NCI-H82 treated with DMSO at 0.1 percent for 48 hours (cell line): ENCODE measurements at regions not wholly inside any gene's neighbourhood (a gene's known extent, or its start where the extent isn't known, plus 50 kb on each side); places are given as distances from the start of the nearest gene placed in this dataset.
"Not testable (repeated sequence)": the region's sequence is repeated elsewhere in the genome, so short reads cannot be mapped to it uniquely, and the experiment has no call there.

Experiments used
- DNase-seq: peaks from one replicate; lab custom pipeline; 2025; ENCODE audit not compliant: unreplicated experiment; lab: John Stamatoyannopoulos, UW

DNA sequence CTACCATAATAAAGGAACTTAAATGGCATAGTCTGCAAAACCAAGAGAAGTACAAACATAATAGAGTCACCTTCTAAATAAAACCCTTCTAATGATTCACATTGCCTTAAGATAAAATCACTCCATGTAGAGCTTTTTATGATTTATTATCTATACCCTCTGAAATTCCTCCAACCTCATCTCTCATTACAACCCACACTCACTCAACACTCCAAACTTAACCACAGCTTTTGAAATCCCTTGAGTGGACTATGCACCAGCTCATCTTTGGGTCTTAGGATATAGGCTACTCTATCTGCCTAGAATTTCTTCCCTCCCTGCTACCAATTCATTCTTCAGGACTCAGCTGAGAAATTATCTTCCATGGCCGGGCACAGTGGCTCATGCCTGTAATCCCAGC lies 122.5 kb downstream of the CETN3 start:
- no peak for DNase-seq

DNA sequence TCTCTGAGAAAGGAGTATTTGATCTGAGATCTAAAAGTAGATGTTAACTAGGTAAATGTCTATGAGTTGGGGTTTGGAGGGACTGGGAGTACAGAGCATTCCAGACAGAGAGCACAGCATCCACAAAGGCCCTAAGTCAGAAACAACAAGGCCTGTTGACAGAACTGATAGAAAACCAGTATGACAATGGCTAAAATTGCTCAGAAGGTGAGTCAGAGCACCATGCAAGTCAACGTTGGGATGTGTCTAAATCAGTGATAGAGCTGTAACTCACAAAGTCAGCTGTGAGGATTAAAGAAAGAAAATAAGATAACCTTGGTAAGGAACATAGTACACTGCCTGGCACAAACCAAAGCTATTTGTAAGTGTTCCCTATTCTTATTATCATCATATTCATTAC lies 124.0 kb downstream of the CETN3 start:
- DNase-seq = no peak

DNA sequence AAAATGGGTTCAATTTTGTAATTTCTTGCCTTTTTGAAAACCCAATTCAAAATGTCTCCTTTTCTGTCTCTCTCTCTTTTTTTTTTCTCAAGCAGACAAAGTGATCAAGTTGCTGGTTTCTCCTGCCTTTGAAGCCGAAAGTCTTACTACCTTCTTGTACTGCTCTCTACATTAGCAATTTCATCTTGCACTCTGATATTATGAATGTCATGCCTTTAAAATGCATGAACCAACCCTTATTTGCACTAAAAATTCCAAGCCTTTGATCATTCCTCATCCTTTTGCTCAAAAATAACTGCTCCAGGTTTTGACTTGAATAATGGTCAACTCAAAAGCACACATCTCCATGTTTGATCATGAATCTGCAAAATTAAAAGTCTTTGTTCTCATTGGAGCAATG lies 125.2 kb downstream of the CETN3 start:
- DNase-seq = no peak

DNA sequence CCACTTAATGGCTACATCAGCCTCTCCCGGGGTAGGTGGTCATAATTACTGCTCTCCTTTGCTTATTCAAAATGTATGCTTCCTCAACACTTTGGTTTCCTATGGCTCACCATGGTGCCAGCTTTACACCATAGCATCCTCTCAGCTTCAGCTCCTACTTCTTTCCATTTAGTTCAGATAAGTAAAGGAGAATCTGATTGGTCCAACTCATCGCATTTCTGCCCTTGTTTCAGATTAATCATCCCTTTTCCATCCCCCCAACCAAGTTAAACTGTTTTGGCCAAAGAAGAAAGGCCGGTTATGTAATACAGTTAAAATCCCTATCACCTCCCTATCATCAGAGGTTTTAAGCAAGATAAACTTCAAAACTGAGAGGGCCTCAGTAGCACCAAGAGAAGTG lies 130.5 kb downstream of the CETN3 start:
- no peak for DNase-seq

DNA sequence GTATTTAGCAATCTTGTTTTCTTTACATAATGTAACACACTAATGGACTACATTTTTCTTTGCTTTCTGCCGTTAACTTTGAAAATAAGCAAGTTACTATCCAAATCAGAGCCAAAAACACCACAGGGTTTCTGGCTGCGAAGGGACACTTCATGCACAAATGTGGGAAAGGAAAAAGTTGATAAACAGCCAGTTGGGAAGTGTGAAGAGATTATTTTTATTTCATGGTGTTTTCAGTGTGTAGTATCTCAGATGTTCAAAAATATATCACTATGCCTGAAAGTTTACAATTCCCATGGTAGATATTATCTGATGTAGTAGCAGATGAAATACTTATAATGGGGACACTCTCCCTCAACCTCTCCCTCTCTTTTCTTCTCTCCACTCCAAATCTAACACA lies 135.3 kb downstream of the CETN3 start:
- no peak for DNase-seq

DNA sequence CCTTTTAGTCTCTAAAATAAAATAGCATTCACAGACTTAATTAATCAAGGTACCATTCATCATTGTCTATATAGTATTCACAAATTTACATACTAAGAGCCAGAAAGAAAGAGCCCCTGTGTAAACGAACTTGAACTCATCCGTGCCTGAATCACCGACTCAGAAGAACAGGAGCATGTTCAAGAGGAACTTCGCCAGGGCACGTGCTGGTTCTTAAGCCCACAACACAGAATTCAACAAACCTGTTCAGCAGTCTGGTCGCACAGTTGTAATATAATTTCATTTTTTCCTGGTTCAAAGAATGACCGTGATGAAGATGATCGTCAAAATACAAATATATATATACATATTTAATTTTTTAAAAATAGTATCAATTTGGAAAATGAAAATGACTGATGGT lies 141.9 kb downstream of the CETN3 start:
- DNase-seq = no peak

DNA sequence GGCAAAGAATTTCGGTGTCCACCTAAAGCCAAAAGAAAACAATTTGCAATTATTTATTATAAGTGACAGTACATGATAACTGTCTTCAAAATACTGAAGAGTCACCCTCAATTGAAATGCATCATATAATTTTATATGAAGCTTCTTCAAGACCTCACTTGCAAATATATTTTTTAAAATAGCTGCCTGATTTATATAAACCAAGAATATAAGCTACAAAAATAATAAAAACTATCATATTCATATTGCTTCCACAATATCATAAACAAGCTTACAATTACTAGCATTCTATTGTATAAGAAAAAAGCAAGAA lies 144.1 kb downstream of the CETN3 start:
- no peak for DNase-seq

DNA sequence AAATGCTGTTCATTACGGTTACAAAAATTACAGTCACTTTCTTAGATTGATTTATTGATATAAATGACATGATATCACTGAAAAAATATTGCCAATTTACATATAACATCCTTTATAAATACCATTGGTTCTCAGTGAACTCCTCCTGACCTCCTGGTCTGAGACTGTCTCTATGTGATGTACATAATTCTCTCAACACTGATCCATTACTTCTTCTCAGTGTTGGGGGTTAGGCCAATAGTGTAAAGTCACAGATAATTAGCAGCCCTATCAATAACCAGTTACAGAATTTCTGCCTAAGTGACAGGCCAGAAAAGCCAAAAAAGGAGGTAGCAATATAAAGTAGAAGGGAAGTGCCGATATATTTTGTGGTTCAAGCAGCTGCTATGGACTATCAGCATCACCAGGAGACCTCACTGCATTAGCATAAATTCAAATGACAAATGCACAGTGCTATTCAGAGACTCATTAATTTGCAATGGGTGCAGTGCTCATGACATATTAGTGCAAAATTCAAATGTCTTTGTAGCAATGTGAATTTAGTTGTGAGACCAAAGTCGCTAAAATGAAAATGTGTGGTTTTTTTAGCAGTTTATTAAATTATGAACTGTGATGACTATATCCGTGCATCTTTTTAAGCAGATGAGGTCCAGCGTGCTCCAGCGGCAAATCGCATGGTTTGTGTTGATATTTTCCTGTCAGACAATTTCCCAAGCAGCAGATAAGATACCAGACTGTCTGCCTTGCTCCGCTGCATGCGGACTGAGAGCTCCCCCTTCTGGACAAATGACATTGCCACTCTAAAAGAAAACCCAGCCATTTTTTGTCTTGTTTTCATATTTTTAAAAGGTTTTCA lies 144.6 kb downstream of the CETN3 start:
- peak; percentile 23 for DNase-seq

DNA sequence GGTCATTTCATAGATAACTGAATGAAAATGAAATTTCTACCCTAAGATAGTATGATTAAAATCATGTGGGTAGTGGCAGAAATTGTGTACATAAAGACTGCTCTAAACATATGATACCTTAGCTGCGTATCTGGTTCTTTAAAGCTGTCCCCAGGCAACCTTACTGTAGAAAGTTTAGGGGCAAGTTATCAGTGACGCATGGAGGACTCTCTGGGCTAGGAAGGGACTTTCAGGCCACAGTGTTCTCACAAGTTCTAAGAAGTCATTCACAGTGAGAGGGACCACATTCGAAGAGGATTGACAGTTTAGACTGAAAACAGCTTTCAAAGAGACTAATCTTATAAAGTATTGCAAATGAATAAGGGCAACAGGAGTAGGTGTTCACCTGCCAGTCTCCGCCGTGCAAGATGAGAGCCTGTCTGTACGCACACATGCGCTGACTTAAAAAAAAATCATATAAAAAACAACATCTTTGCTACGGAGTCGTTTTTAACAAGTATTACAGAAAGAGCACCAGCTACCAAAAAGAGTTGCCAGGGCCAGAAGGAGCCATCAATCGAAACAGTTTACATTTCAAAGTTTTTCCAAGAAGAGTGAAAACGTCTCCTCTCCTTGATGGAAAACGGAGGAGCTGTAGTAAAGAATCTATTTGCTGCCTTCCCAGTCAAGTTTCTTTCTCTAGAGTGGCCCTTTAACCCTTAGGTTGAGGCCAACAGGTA lies 146.3 kb downstream of the CETN3 start:
- no peak for DNase-seq

DNA sequence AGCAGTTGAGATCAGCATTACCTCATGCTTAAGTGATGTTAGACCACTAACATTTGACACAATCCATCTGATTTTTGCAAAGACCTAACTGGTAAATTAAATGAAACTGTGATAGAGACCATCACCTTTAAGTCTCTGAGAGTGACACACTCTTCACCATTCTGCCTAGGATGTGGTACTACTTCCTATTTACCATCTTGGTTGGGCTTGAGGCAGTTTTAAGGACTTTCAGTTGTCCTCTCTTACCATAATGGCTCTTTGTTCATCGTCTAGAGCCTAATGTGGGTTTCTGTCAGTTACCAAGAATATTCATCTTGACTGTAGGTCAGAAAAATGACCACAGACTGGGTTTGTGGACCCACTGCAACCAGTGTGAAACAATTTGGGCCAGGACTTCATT lies 158.1 kb downstream of the CETN3 start:
- DNase-seq = no peak

DNA sequence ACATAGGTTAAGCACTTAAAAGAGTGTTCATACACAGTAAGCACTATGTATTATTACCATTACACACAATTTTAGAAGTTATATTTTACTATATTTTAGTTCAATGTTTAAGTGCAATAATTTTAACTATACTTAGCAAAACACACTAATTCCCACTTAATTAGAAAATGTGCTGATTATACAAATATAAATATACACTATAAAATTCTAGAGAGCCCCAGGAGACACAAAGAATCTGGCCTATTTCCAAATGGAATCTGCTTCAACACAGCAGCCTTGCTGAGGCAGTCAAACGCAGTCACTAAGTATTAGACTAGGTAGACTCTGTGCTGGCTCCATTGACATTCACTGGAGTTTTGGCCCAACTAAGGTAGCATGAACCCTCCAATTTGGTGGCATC lies 160.9 kb downstream of the CETN3 start:
- DNase-seq = no peak

DNA sequence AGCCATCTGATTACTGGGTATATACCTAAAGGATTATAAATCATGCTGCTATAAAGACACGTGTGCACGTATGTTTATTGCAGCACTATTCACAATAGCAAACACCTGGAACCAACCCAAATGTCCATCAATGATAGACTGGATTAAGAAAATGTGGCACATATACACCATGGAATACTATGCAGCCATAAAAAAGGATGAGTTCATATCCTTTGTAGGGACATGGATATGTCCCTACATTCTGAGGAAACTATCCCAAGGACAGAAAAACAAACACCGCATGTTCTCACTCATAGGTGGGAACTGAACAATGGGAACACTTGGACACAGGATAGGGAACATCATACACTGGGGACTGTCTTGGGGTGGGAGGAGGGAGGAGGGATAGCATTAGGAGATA lies 165.7 kb downstream of the CETN3 start:
- DNase-seq = not testable (repeated sequence)

DNA sequence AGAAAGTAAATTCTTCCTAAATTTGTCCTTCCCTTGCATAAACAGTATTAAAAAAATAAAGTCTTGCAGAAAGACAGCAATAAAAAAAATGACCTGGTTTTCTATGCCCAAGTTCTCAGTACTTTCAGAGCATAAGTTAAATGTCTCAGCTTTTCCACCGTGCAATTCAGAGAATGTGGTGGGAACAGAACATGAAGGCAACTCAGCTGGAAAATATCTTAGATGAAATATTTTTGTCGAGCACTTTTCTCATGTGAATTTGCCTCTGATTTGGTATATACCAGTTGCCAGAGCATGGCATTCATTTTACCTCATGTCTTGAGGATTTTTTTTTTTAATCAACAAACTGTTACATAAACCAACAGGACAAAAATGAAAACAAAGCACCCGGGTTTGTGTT lies 176.1 kb downstream of the CETN3 start:
- no peak for DNase-seq

DNA sequence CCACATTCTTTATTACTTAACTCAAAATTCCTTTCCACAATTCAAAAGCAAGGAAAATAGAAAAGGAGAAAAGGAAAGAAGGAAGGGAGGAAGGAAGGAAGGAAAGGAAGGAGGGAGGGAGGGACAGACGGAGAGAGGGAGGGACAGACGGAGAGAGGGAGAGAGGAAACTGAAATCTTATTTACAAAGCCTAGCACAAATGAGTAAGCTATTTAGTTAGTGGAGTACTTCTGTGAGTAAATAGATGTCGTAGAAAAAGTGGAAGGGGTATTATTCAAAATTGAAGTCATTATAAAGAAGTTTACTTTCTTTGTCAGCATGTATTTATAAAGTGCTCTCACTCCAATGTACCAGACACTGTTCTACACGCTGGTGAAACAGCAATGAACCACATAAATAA lies 177.9 kb downstream of the CETN3 start:
- no peak for DNase-seq

DNA sequence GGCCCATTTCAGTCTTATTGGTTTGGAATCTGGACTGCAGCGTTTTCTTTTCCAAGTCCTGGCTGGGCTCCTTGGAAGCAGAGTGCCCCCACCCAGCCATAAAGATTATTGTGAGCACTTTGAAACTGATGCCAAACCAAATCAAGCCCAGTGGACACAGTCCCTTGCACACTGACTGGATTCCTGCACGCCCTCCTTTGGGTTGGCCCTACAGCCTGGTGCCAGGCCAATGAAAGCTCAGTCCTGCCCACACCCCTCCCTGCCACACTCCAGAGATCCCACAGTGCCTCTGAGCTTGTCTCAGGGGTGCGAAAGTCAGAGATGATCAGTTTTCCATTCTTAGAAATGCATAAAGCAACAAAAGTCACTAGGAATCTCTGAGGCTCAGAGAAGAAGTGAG lies 181.9 kb downstream of the CETN3 start:
- DNase-seq = no peak

DNA sequence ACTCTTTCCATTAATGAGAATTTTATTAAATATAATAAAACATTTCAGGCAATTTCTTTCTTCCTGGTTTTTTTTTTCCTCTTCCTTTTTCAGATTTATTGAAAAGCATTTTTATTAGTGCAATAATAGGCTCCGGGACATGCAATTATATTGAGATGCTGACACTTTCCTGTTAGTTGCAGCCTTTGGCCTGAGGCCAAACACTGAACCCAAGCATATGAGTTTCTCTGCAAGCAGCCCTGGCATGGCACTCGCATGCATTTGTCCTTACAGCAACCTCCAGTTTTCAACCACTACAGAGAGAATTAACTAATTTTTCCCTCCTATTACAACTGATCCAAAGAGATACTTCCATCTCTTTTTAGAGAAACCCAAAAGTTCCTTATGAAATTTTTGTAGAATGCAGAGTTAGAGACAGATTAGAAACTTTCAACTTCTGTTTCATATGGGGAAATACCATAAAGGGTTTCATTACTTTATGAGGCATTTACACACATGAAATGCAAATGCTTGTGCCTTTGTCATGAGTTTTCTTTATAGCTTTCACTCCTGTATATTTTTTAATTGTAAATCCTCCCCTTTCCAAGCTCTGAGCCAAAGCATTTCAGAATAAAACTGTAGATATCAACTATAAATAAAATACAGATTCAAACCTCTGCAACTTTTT lies 183.0 kb downstream of the CETN3 start:
- no peak for DNase-seq

DNA sequence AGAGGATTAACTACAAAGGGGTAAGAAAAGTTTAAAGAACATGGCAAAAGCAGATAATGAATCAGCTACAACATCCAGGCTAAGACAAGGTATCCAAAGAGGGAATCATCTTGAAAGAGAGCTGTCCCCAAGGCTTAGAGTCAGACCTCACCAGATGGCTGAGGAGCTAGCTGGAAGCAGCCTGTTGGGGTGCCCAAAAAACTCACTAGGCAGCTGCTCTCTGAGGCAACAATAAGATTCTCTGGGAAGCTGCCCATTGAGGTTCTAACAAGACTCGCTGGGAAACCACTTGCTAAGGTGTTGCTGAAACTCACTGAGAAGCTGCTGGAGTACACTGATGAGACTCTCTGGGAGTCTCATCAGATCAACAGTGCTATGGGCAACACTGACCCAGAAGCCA lies 185.2 kb downstream of the CETN3 start:
- DNase-seq = no peak

DNA sequence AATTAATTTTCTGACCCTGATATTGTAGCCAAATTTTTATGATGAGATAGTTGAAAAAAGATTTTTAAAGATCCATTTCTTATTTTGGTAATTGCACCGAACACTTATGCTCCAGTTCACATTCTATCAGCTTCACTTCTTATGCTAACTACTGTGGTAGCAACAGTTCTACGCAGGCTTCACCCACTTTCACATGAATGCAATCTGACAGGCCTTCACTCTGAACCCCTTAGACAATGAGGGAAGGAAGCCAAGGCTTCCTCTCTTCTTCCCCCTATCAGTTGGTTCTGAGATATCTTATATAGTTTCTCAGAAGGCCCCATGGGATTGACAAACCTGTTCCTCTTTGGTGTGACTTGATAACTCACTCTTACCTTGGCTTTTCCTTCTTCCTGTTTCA lies 185.8 kb downstream of the CETN3 start:
- DNase-seq = no peak

DNA sequence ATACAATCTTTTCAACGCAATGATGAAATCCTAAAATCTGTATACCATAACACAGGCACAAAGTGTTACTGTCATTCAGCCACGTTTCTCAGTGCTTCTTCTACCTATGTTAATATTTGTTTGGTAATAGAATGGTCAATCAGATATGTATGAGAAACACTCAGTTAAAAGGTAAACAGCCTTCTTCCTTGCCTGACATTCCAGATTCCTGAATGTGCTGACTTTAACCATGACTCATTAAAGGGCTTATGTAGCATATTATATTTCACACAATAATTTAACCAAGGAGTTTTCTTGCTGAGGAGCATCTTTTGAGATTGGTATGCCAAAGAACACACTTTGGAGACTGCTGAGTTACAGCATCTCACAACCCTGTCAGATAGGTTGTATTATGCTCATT lies 187.6 kb downstream of the CETN3 start:
- no peak for DNase-seq

DNA sequence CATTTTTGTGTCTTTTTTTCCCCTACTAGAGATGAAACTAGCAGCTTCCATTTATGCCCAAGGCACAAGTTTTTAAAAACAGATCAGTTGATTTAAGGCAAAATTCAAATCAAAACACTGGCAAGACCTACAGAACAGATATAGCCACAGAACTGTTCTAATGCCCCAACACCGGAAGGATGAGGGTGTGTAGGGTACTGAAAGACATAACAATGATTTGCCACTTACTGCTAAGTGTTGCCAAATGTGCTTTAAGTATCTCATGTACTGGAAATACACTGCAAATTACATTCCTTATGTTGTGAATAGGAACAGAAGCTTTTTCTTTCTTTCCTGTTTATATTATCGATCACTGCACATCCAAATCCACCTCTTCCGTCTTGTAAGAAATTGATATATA lies 189.0 kb downstream of the CETN3 start:
- no peak for DNase-seq

DNA sequence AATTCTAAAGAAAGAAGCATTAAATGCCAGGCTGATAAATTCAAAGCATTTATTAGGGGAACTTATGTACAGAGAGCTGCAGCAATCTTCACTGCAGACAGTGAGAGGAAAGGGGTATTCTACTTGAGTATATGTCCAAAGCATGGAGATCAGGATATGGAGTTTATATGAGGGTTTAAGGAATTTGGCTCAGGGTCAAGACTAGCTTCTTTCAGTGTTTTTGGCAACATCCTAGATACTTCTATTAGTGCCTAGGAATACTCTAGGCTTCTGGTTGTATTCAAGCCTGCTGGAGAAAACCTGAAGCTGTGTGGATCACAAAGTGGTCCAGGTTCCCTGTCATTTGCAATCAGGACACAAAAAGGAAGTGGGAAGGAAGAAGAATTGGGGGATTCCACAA lies 194.6 kb downstream of the CETN3 start:
- no peak for DNase-seq

DNA sequence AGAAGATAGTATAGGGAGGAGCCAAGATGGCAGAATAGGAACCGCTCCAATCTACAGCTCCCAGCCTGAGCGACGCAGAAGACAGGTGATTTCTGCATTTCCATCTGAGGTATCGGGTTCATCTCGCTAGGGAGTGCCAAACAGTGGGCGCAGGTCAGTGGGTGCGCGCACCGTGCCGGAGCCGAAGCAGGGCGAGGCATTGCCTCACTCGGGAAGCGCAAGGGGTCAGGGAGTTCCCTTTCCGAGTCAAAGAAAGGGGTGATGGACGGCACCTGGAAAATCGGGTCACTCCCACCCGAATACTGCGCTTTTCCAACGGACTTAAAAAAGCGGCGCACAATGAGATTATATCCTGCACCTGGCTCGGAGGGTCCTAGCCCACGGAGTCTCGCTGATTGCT lies 201.2 kb downstream of the CETN3 start:
- DNase-seq = not testable (repeated sequence)
